K562 (cell line): ENCODE measurements at regions not wholly inside any gene's neighbourhood (a gene's known extent, or its start where the extent isn't known, plus 50 kb on each side); places are given as distances from the start of the nearest gene placed in this dataset.

Experiments
- ATAC-seq: fragments of 200-7000 bp; cut with Tn5 transposase; 3 replicates; pipeline ENCODE4 v1.9.1; 2020; ENCODE audit warnings: moderate library complexity
- BruUV-seq: library from RNA; stranded (reverse); fragments of 400-500 nt; replicated peaks from 2 replicates; lab custom pipeline; 2021; lab: Mats Ljungman, UMichigan
- CTCF ChIA-PET: fragments of 300-600 bp; formaldehyde crosslinking; extraction: SDS; loops from one replicate; lab custom pipeline; 2021; ENCODE audit warnings: low intra/inter-chr PET ratio; lab: Yijun Ruan, JAX
- POLR2A ChIA-PET: fragments of 300-600, 350-650 bp; sonication (Branson Sonifier 250); formaldehyde crosslinking; extraction: SDS; loops from one replicate; lab custom pipeline; 2021; ENCODE audit warnings: antibody characterized with exemption, inconsistent platforms; lab: Yijun Ruan, JAX
- DNase-seq, 4 experiments: peaks; one replicate each; pipeline versions ENCODE4 v3.0.0 to v3.0.0-alpha.2; 2011 to 2018; ENCODE audit warnings: low spot score in 3 of 4, mixed read lengths in 3 of 4; ENCODE audit errors: extremely low read depth in 1 of 4
- FAIRE-seq: peaks from 2 replicates; lab custom pipeline; 2011; peaks lifted over from hg19 to GRCh38; lab: Jason Lieb, UNC
- H2AFZ ChIP-seq: 2 replicates; pipeline ENCODE4 v1.6.0; 2011; ENCODE audit warnings: low read depth, low read length, control low read depth, inconsistent platforms
- H3K27ac ChIP-seq: fragments of 200-600 bp; 3 replicates; pipeline ENCODE4 v1.8.0; 2011; ENCODE audit warnings: low read depth, mild to moderate bottlenecking, control low read depth, inconsistent platforms, low read length, moderate library complexity, mixed read lengths; ENCODE audit errors: extremely low read depth
- H3K27me3 ChIP-seq, 2 experiments: fragments of 300-600 bp in 1 of 2; 2 replicates in 1 of 2; 3 replicates in 1 of 2; pipeline versions ENCODE4 v1.6.0 to v1.8.0; 2011; ENCODE audit warnings: inconsistent platforms in 2 of 2, low read length in 2 of 2, mild to moderate bottlenecking in 1 of 2, mixed read lengths in 1 of 2, moderate library complexity in 1 of 2; ENCODE audit not compliant: control insufficient read depth in 2 of 2, insufficient read depth in 2 of 2
- H3K36me3 ChIP-seq: fragments of 300-600 bp; 3 replicates; pipeline ENCODE4 v1.8.0; 2011; ENCODE audit warnings: mild to moderate bottlenecking, low read length, inconsistent platforms; ENCODE audit not compliant: control insufficient read depth, insufficient read depth
- H3K4me1 ChIP-seq, 2 experiments: fragments of 200-600 bp in 1 of 2; replicated peaks in 1 of 2; 2 replicates in 1 of 2; 3 replicates in 1 of 2; pipeline versions ENCODE4 v1.5.1 to v1.8.0; 2011; ENCODE audit warnings: inconsistent platforms in 2 of 2, low read length in 2 of 2, mild to moderate bottlenecking in 1 of 2, mixed read lengths in 1 of 2, moderate library complexity in 1 of 2; ENCODE audit not compliant: control insufficient read depth in 2 of 2, insufficient read depth in 2 of 2
- H3K4me2 ChIP-seq: 2 replicates; pipeline ENCODE4 v1.6.1; 2011; ENCODE audit warnings: low read length, control low read depth, inconsistent platforms, mixed read lengths; ENCODE audit not compliant: insufficient read depth
- H3K4me3 ChIP-seq: fragments of 200-600 bp; sonication (generic), shearing (Covaris generic); 2 replicates; pipeline ENCODE4 v1.5.1; 2016; ENCODE audit warnings: control low read depth, inconsistent platforms
- H3K79me2 ChIP-seq: fragments of 200-600 bp; 3 replicates; pipeline ENCODE4 v1.8.0; 2011; ENCODE audit warnings: low read length, inconsistent platforms; ENCODE audit not compliant: control insufficient read depth, insufficient read depth
- H3K9ac ChIP-seq, 2 experiments: 2 replicates each; pipeline versions ENCODE4 v1.6.0 to v1.6.1; 2011; ENCODE audit warnings: low read depth in 2 of 2, low read length in 2 of 2, control low read depth in 1 of 2, inconsistent platforms in 1 of 2, mild to moderate bottlenecking in 1 of 2, mixed read lengths in 1 of 2; ENCODE audit not compliant: insufficient read depth in 1 of 2
- H3K9me1 ChIP-seq: one replicate; pipeline ENCODE4 v1.6.0; 2011; ENCODE audit warnings: inconsistent platforms, mild to moderate bottlenecking, low read length, moderate library complexity; ENCODE audit not compliant: control insufficient read depth, insufficient read depth
- H3K9me3 ChIP-seq: replicated peaks from 2 replicates; pipeline ENCODE4 v1.5.1; 2011; ENCODE audit warnings: low read depth, low read length, inconsistent platforms; ENCODE audit not compliant: control insufficient read depth, insufficient read depth
- H4K20me1 ChIP-seq: replicated peaks from 2 replicates; pipeline ENCODE4 v1.6.1; 2011; ENCODE audit warnings: low read length, inconsistent platforms, mixed read lengths; ENCODE audit not compliant: control insufficient read depth, insufficient read depth
- CHD7 ChIP-seq: fragments of 200-600 bp; sonication (generic); IDR thresholded peaks from one replicate; pipeline ENCODE4 v1.6.1; 2012; ENCODE audit warnings: mild to moderate bottlenecking, low read depth, low read length, inconsistent platforms
- MTA2 ChIP-seq: fragments of 450-650 bp; IDR thresholded peaks from 2 replicates; pipeline ENCODE4 v1.6.1; 2016; ENCODE audit warnings: low read depth
- SOX6 ChIP-seq: fragments of 450-650 bp; IDR thresholded peaks from 2 replicates; pipeline ENCODE4 v1.6.1; 2014; ENCODE audit warnings: mild to moderate bottlenecking
- STAT5A ChIP-seq: IDR thresholded peaks from 2 replicates; pipeline ENCODE4 v1.6.1; 2012; ENCODE audit warnings: low read length, inconsistent platforms, borderline replicate concordance
- ZNF668 ChIP-seq: fragments of 250-450 bp; sonication (Bioruptor Pico); IDR thresholded peaks from 2 replicates; pipeline ENCODE4 v1.8.0; 2022; ENCODE audit warnings: mild to moderate bottlenecking, inconsistent platforms
- WGBS: fragments of 100-300 bp; shearing (Covaris generic); methylation state at CpG from one replicate; pipeline ENCODE4 v1.1.6; 2016; ENCODE audit warnings: low coverage, mixed read lengths; ENCODE audit not compliant: insufficient coverage; ENCODE audit errors: missing lambda C conversion rate; 5-methylcytosine and 5-hydroxymethylcytosine counted together
- in situ Hi-C: fragments of 300-500 bp; cut with MboI; formaldehyde crosslinking; loops from 4 replicates; pipeline ENCODE4 v1.15.0; 2018; ENCODE audit warnings: inconsistent platforms, mixed read lengths
- intact Hi-C: fragments of 100-400 bp; cut with micrococcal nuclease; formaldehyde crosslinking; loops from 2 replicates; pipeline ENCODE4 v1.14.2; 2022

- ChIA-PET POLR2A (no interaction called here), CTCF (no interaction called here)
- Histone ChIP-seq H3K27ac (no peak overlapping the region), H4K20me1 (no peaks in the 10 kb centered on the region), H3K9ac (no peak overlapping the region), H3K4me2 (no peak overlapping the region), H3K9me3 (no peaks in the 10 kb centered on the region), H3K4me3 (no peak overlapping the region), H2AFZ (no peak overlapping the region), H3K79me2 (no peaks in the 10 kb centered on the region), H3K9me1 (no peaks in the 10 kb centered on the region), H3K27me3 (no peaks in the 10 kb centered on the region), H3K36me3 (no peaks in the 10 kb centered on the region), H3K4me1 (peaks cover 0 to 3% of the 10 kb centered on the region in 2 experiments; a peak in 3 of 5 replicates)
- DNase-seq: no peak
- 0 out of 3 replicates have a peak, but pooled peaks have one; percentile 37 for ATAC-seq
- TF ChIP-seq STAT5A (no peak), CHD7 (no peak), ZNF668 (CRISPR knock-in tag) (no peak), MTA2 (no peak), SOX6 (0 out of 2 replicates have a peak, but pooled peaks have one; percentile 15)
- no peak for FAIRE-seq
- no TSS peak for BruUV-seq
- WGBS: 0% methylated on average over 2 of the region's 2 CpGs
- in situ Hi-C loops (no loop called here), intact Hi-C loops (no loop called here)
These were observed 236.0 kb downstream of the CYRIA start for GRCh38 chr2:16429431-16430145.
